H1 (cell line): ENCODE measurements at regions not wholly inside any gene's neighbourhood (a gene's known extent, or its start where the extent isn't known, plus 50 kb on each side); places are given as distances from the start of the nearest gene placed in this dataset.

Experiments
- CTCF ChIA-PET: fragments of 300-600 bp; sonication (Branson Sonifier 250); formaldehyde crosslinking; loops from one replicate; lab custom pipeline; 2021; ENCODE audit not compliant: partially characterized antibody; lab: Charles Lee
- POLR2A ChIA-PET: fragments of 300-600 bp; sonication (Branson Sonifier 250); formaldehyde crosslinking; loops from one replicate; lab custom pipeline; 2021; ENCODE audit warnings: inconsistent platforms; ENCODE audit not compliant: partially characterized antibody; lab: Charles Lee
- DNase-seq, 2 experiments: peaks; one replicate each; pipeline versions ENCODE4 v3.0.0 to v3.0.0-alpha.2; 2010 to 2022; ENCODE audit warnings: low spot score in 2 of 2, low read depth in 1 of 2, mixed read lengths in 1 of 2
- FAIRE-seq: peaks from 2 replicates; lab custom pipeline; 2011; peaks lifted over from hg19 to GRCh38; lab: Jason Lieb, UNC
- H2AFZ ChIP-seq: 2 replicates; pipeline ENCODE4 v1.8.1; 2012; ENCODE audit warnings: low read length, inconsistent platforms
- H2AK5ac ChIP-seq: 2 replicates; pipeline ENCODE4 v1.6.1; 2013; ENCODE audit warnings: low read depth, low read length
- H2BK120ac ChIP-seq: replicated peaks from 2 replicates; pipeline ENCODE3; 2013; ENCODE audit warnings: low read depth, low read length, inconsistent platforms
- H2BK12ac ChIP-seq: 2 replicates; pipeline ENCODE4 v1.6.1; 2013; ENCODE audit warnings: low read depth, low read length
- H2BK15ac ChIP-seq: 2 replicates; pipeline ENCODE4 v1.6.1; 2013; ENCODE audit warnings: low read length
- H2BK20ac ChIP-seq: 2 replicates; pipeline ENCODE4 v1.6.1; 2013; ENCODE audit warnings: low read length
- H2BK5ac ChIP-seq: 2 replicates; pipeline ENCODE4 v1.6.1; 2013; ENCODE audit warnings: low read depth, low read length
- H3K14ac ChIP-seq: 2 replicates; pipeline ENCODE4 v1.6.1; 2013; ENCODE audit warnings: inconsistent platforms; ENCODE audit not compliant: insufficient read length
- H3K18ac ChIP-seq: 2 replicates; pipeline ENCODE4 v1.6.1; 2013; ENCODE audit warnings: low read length; ENCODE audit errors: extremely low read depth
- H3K23ac ChIP-seq: 2 replicates; pipeline ENCODE4 v1.6.1; 2013; ENCODE audit warnings: inconsistent platforms; ENCODE audit not compliant: insufficient read length
- H3K23me2 ChIP-seq: 2 replicates; pipeline ENCODE4 v1.6.1; 2013; ENCODE audit warnings: low read depth, low read length
- H3K27ac ChIP-seq: 2 replicates; pipeline ENCODE4 v1.6.1; 2011; ENCODE audit warnings: low read depth, low read length, inconsistent platforms
- H3K27me3 ChIP-seq, 4 experiments: replicated peaks in 1 of 4; 1 replicate in 1 of 4; 2 replicates in 3 of 4; pipeline versions ENCODE4 v1.6.1 to v1.8.1; 2011 to 2013; ENCODE audit warnings: low read length in 3 of 4, mild to moderate bottlenecking in 3 of 4, inconsistent platforms in 2 of 4, mixed read lengths in 2 of 4, moderate library complexity in 1 of 4; ENCODE audit not compliant: control insufficient read depth in 3 of 4, insufficient read depth in 3 of 4; ENCODE audit errors: extremely low read depth in 1 of 4
- H3K36me3 ChIP-seq, 4 experiments: 2 replicates each; pipeline versions ENCODE4 v1.6.1 to v1.8.1; 2011 to 2013; ENCODE audit warnings: mild to moderate bottlenecking in 4 of 4, low read length in 3 of 4, moderate library complexity in 2 of 4, control low read depth in 1 of 4, inconsistent platforms in 1 of 4; ENCODE audit not compliant: insufficient read depth in 4 of 4, control insufficient read depth in 2 of 4
- H3K4ac ChIP-seq: replicated peaks from 2 replicates; pipeline ENCODE3; 2013; ENCODE audit warnings: low read length, low read depth, mixed read lengths, inconsistent platforms; ENCODE audit not compliant: insufficient read length
- H3K4me1 ChIP-seq, 4 experiments: replicated peaks in 1 of 4; 1 replicate in 1 of 4; 2 replicates in 3 of 4; pipeline versions ENCODE4 v1.6.1 to v1.8.1; 2011 to 2013; ENCODE audit warnings: low read length in 3 of 4, inconsistent platforms in 2 of 4, mixed read lengths in 1 of 4; ENCODE audit not compliant: insufficient read depth in 4 of 4, control insufficient read depth in 3 of 4
- H3K4me2 ChIP-seq, 2 experiments: 2 replicates each; pipeline versions ENCODE4 v1.6.1 to v1.8.1; 2011 to 2013; ENCODE audit warnings: low read depth in 2 of 2, low read length in 2 of 2, control low read depth in 1 of 2, inconsistent platforms in 1 of 2, mild to moderate bottlenecking in 1 of 2; ENCODE audit not compliant: insufficient read depth in 1 of 2
- H3K4me3 ChIP-seq, 4 experiments: fragments of 200-600, 300-600 bp in 1 of 4; sonication (generic), shearing (Covaris generic), sonication (Bioruptor Twin) in 1 of 4; 2 replicates each; pipeline versions ENCODE4 v1.5.1 to v1.8.1; 2011 to 2016; ENCODE audit warnings: low read length in 4 of 4, low read depth in 3 of 4, control low read depth in 2 of 4, inconsistent platforms in 2 of 4, mild to moderate bottlenecking in 2 of 4, mixed read lengths in 1 of 4, moderate library complexity in 1 of 4; ENCODE audit not compliant: insufficient read depth in 2 of 4; ENCODE audit errors: extremely low read depth in 1 of 4
- H3K56ac ChIP-seq: replicated peaks from 2 replicates; pipeline ENCODE3; 2013; ENCODE audit warnings: low read depth, mild to moderate bottlenecking, mixed read lengths, low read length, inconsistent platforms; ENCODE audit not compliant: insufficient read length
- H3K79me1 ChIP-seq: 2 replicates; pipeline ENCODE4 v1.6.1; 2013; ENCODE audit warnings: low read depth, low read length, control low read depth
- H3K79me2 ChIP-seq, 2 experiments: 2 replicates each; pipeline versions ENCODE4 v1.6.1 to v1.8.1; 2012 to 2013; ENCODE audit warnings: low read length in 2 of 2, mild to moderate bottlenecking in 2 of 2, inconsistent platforms in 1 of 2; ENCODE audit not compliant: insufficient read depth in 2 of 2, control insufficient read depth in 1 of 2
- H3K9ac ChIP-seq, 4 experiments: replicated peaks in 1 of 4; 1 replicate in 1 of 4; 2 replicates in 3 of 4; pipeline versions ENCODE4 v1.6.1 to v1.8.1; 2011 to 2013; ENCODE audit warnings: low read depth in 3 of 4, low read length in 3 of 4, control low read depth in 2 of 4, mild to moderate bottlenecking in 2 of 4, moderate library complexity in 2 of 4, inconsistent platforms in 1 of 4; ENCODE audit errors: extremely low read depth in 1 of 4
- H3K9me3 ChIP-seq, 2 experiments: 2 replicates each; pipeline versions ENCODE4 v1.6.1 to v1.8.1; 2012 to 2013; ENCODE audit warnings: mild to moderate bottlenecking in 2 of 2, moderate library complexity in 2 of 2, control low read depth in 1 of 2, inconsistent platforms in 1 of 2, low read depth in 1 of 2, low read length in 1 of 2, mixed read lengths in 1 of 2; ENCODE audit not compliant: insufficient read depth in 2 of 2
- H4K20me1 ChIP-seq, 2 experiments: replicated peaks in 1 of 2; 2 replicates each; pipeline versions ENCODE3 to v1.8.1; 2011 to 2013; ENCODE audit warnings: inconsistent platforms in 2 of 2, low read length in 2 of 2, mild to moderate bottlenecking in 1 of 2; ENCODE audit not compliant: insufficient read depth in 2 of 2, control insufficient read depth in 1 of 2
- H4K5ac ChIP-seq: 2 replicates; pipeline ENCODE4 v1.6.1; 2013; ENCODE audit warnings: low read length, low read depth, mixed read lengths, inconsistent platforms; ENCODE audit not compliant: insufficient read length
- H4K8ac ChIP-seq: 2 replicates; pipeline ENCODE4 v1.8.0; 2013; ENCODE audit warnings: mild to moderate bottlenecking, moderate library complexity, low read length, inconsistent platforms; ENCODE audit not compliant: insufficient read depth; ENCODE audit errors: extremely low read depth
- H4K91ac ChIP-seq: replicated peaks from 2 replicates; pipeline ENCODE3; 2013; ENCODE audit warnings: low read length, mixed read lengths, inconsistent platforms; ENCODE audit not compliant: insufficient read length
- ASH2L ChIP-seq: fragments of 200-600, 300-600 bp; sonication (generic); IDR thresholded peaks from one replicate; pipeline ENCODE4 v1.7.1; 2017; ENCODE audit warnings: low read length
- POU5F1 ChIP-seq: IDR thresholded peaks from 2 replicates; pipeline ENCODE4 v1.6.1; 2011; ENCODE audit warnings: low read depth, mild to moderate bottlenecking, low read length, moderate library complexity
- RFX5 ChIP-seq: IDR thresholded peaks from 2 replicates; pipeline ENCODE4 v1.6.1; 2011; ENCODE audit warnings: low read depth, low read length, improper control_type of control experiment, borderline replicate concordance
- WGBS, 2 experiments: shearing (Covaris generic) in 1 of 2; methylation state at CpG; one replicate each; pipeline versions ENCODE4 v1.1.6 to v1.1.7; 2013 to 2015; ENCODE audit warnings: low lambda C conversion rate in 2 of 2, mixed read lengths in 2 of 2, inconsistent platforms in 1 of 2, low coverage in 1 of 2, missing lambda C conversion rate in 1 of 2; ENCODE audit not compliant: insufficient replicate concordance in 2 of 2, insufficient coverage in 1 of 2, insufficient read length in 1 of 2; ENCODE audit errors: extremely low coverage in 1 of 2, missing lambda C conversion rate in 1 of 2; 5-methylcytosine and 5-hydroxymethylcytosine counted together

- WGBS, 2 experiments, result 91% methylated on average over 1 of the region's 1 CpG; no CpG with 5 or more reads in 1 of the 2 experiments
- POLR2A ChIA-PET, result no interaction called here
- no peaks in the 10 kb centered on the region for H3K79me1 ChIP-seq
- no peak overlapping the region for H2AFZ ChIP-seq
- no peak overlapping the region for H2BK20ac ChIP-seq
- H4K5ac ChIP-seq, result no peak overlapping the region
- H3K4ac ChIP-seq, result no peak overlapping the region
- no peaks in the 10 kb centered on the region for H3K36me3 ChIP-seq
- H3K9me3 ChIP-seq, result no peaks in the 10 kb centered on the region
- H3K23me2 ChIP-seq, result no peaks in the 10 kb centered on the region
- DNase-seq (no peak), FAIRE-seq (no peak)
- H3K79me2 ChIP-seq, result no peaks in the 10 kb centered on the region
- H4K91ac ChIP-seq, result no peak overlapping the region
- no peak overlapping the region for H3K9ac ChIP-seq
- no peak overlapping the region for H3K14ac ChIP-seq
- no peak overlapping the region for H3K23ac ChIP-seq
- no peak overlapping the region for H2BK15ac ChIP-seq
- H3K4me1 ChIP-seq, result no peaks in the 10 kb centered on the region
- no peak overlapping the region for H2AK5ac ChIP-seq
- H4K8ac ChIP-seq, result no peak overlapping the region
- no peak overlapping the region for H2BK12ac ChIP-seq
- no peak overlapping the region for H2BK5ac ChIP-seq
- no peak overlapping the region for H3K4me2 ChIP-seq
- H3K27ac ChIP-seq, result no peak overlapping the region
- no peak overlapping the region for H3K56ac ChIP-seq
- CTCF ChIA-PET, result interaction anchor here (1.3 kb wide), 1 partner anchor 9 kb away, joined by 6 read pairs; no protein-coding TSS in a partner anchor
- H3K4me3 ChIP-seq, result no peak overlapping the region
- H4K20me1 ChIP-seq, result no peaks in the 10 kb centered on the region
- H3K18ac ChIP-seq, result no peak overlapping the region
- H2BK120ac ChIP-seq, result no peak overlapping the region
- H3K27me3 ChIP-seq, result no peaks in the 10 kb centered on the region
- TF ChIP-seq ASH2L (no peak), RFX5 (no peak), POU5F1 (no peak)
Observed at GRCh38 chr2:51483720-51484119, 451.8 kb upstream of the NRXN1 start.
